NCI-H2107 treated with DMSO at 0.1 percent for 48 hours (cell line): ENCODE measurements at regions not wholly inside any gene's neighbourhood (a gene's known extent, or its start where the extent isn't known, plus 50 kb on each side); places are given as distances from the start of the nearest gene placed in this dataset.

Source experiments
- DNase-seq: peaks from one replicate; lab custom pipeline; 2025; ENCODE audit not compliant: unreplicated experiment; lab: John Stamatoyannopoulos, UW

- DNase-seq = no peak
These were observed 558.2 kb upstream of the JAG1 start for GRCh38 chr20:11231742-11232648.

GRCh38 chr20:11232896-11233295 lies 559.1 kb upstream of the JAG1 start:
- no peak for DNase-seq

GRCh38 chr20:11234181-11234580 lies 560.4 kb upstream of the JAG1 start:
- DNase-seq = no peak

GRCh38 chr20:11234608-11235007 lies 560.8 kb upstream of the JAG1 start:
- DNase-seq = no peak

- DNase-seq = no peak
These were observed 561.3 kb upstream of the JAG1 start for GRCh38 chr20:11235058-11235457.

- DNase-seq = no peak
These were observed 568.5 kb upstream of the JAG1 start for GRCh38 chr20:11242320-11242719.

GRCh38 chr20:11245431-11245830 lies 571.6 kb upstream of the JAG1 start:
- no peak for DNase-seq

GRCh38 chr20:11246251-11246775 lies 572.5 kb upstream of the JAG1 start:
- DNase-seq = no peak

GRCh38 chr20:11247046-11248010 lies 573.5 kb upstream of the JAG1 start:
- DNase-seq = no peak

- no peak for DNase-seq
These were observed 574.2 kb upstream of the JAG1 start for GRCh38 chr20:11248011-11248409.

- no peak for DNase-seq
These were observed 575.2 kb upstream of the JAG1 start for GRCh38 chr20:11248687-11249638.

- DNase-seq = no peak
These were observed 575.9 kb upstream of the JAG1 start for GRCh38 chr20:11249683-11250082.

GRCh38 chr20:11252447-11252846 lies 578.6 kb upstream of the JAG1 start:
- DNase-seq = no peak

- no peak for DNase-seq
These were observed 581.7 kb upstream of the JAG1 start for GRCh38 chr20:11255455-11255854.

- DNase-seq = no peak
These were observed 582.1 kb upstream of the JAG1 start for GRCh38 chr20:11255860-11256259.

GRCh38 chr20:11260611-11261010 lies 586.8 kb upstream of the JAG1 start:
- no peak for DNase-seq

- no peak for DNase-seq
These were observed 587.8 kb upstream of the JAG1 start for GRCh38 chr20:11261533-11262000.

GRCh38 chr20:11266571-11266970 lies 592.8 kb upstream of the JAG1 start:
- DNase-seq = no peak

- no peak for DNase-seq
These were observed 593.4 kb upstream of the JAG1 start for GRCh38 chr20:11267131-11267761.
